ENCODE measurements at regions not wholly inside any gene's neighbourhood (a gene's known extent, or its start where the extent isn't known, plus 50 kb on each side); places are given as distances from the start of the nearest gene placed in this dataset.

GRCh38 chr14:98961191-98961590 lies 310.8 kb downstream of the BCL11B start:
- no peak for DNase-seq

DNA sequence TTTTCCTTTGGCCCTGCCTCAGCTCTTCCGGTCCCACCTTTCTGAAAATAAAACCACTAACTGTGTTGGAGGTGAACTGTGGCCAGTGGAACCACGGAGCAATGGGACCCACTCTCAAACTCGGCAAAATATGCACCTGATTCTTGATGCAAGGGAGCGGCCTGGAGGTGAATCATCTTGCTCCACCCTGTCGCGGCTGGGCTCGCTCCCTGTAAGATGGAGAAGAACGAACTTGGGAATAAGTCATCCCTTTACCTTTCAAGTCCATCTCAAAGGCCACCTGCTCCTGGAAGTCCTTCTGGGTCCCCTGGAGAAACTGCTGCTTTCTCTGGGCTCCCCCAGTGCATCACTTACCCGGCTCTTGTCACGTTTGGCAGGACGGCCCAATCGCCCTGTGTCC lies 309.9 kb downstream of the BCL11B start:
- no peak for DNase-seq

- no peak for DNase-seq
Observed at GRCh38 chr14:98963610-98964009, 308.4 kb downstream of the BCL11B start.

- no peak for DNase-seq
Observed at GRCh38 chr14:98964171-98964570, 307.8 kb downstream of the BCL11B start.

GRCh38 chr14:98965076-98965475 lies 306.9 kb downstream of the BCL11B start:
- no peak for DNase-seq

DNA sequence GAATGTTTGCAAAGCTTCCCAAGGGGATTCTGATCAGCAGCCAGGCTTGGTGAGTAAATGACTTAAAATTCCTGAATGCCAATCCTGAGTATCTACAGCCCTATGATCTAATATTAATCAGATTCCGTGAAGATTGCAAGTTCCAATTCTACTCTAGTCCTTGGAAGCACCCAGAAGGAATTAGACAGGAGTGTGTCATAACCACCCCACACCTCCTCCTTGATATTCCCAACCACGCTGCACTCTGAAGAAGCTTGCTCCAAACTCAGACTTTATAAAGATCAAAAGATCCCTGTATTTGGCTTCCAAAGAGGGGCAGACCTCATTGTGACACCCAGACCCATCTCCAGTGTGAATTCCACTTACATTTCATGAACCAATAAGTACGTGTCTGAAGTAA lies 306.0 kb downstream of the BCL11B start:
- no peak for DNase-seq

GRCh38 chr14:98966475-98967162 lies 305.4 kb downstream of the BCL11B start:
- no peak for DNase-seq

GRCh38 chr14:98974113-98974512 lies 297.9 kb downstream of the BCL11B start:
- no peak for DNase-seq

GRCh38 chr14:98976271-98976670 lies 295.7 kb downstream of the BCL11B start:
- no peak for DNase-seq

DNA sequence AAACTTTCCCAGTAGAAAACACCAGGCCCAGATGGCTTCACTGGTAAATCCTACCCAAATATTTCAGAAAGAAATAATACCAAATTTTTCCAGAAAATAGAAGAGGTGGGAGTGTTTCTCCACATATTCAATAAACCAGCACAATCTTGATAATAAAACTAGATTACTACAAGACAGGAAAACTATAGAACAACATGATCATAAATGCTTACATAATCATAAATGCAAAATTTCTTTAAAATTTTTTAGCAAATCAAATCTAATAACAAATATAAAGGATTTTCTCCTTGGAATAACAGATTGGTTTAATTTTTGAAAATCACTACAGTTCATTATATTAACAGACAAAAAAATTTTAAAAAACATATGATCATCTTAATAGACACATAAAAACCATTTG lies 294.5 kb downstream of the BCL11B start:
- DNase-seq = no peak

- DNase-seq = no peak
Observed at GRCh38 chr14:98982986-98983385, 289.0 kb downstream of the BCL11B start.

GRCh38 chr14:98984027-98984718 lies 287.8 kb downstream of the BCL11B start:
- DNase-seq = no peak

- DNase-seq = no peak
Observed at GRCh38 chr14:98984719-98985041, 287.3 kb downstream of the BCL11B start.

GRCh38 chr14:98993818-98994217 lies 278.2 kb downstream of the BCL11B start:
- DNase-seq = no peak

DNA sequence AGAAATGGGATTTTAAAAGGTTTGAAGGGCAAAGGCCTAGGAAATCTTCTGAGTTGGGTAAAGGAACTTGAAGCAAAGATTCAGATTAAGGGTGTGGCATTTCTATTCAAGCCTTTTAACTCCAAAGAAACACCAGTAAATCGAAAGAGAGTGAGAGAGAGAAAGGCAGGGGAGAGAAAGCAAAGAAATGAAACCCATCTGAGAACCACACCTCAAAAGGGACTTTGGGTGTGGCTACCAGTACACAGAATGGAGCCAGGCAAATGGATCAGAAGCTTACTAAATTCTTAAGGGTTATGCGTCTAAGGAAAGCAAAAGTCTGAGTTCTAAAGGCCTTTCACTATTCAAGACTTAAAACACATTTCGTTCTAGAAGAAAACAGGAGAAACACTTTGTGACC lies 277.4 kb downstream of the BCL11B start:
- DNase-seq = no peak

DNA sequence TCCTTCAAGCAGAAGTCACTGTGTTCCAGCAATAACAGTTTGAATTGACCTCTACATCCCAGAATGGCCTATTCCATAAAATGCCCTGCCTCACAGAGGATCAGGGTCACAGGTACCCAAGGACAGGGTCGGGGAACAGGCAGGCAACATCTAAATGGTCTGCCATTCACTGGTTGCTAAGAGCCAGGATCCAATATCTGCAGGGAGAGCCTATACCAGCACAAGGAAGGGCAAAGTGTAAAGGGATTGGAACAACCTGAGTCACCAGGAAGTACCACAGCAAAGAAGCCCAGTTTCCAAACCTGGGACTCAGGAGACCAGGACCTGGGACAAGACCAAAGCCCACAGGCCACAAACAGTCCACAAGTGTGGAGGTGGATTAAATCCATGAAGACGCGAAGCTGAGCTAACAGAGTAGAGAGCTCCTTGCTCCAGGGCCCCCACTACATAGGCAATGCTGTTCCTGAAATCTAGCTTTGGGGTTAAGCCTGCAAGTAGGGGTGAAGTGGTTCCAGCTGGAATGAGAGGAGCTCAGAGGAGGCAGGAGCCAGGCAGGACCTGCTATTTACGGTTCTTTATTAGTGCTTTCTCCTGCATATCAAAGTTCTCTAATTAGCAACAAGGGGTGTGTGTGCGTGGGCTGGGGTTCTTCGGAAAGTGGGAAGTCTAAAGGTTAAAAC lies 274.3 kb downstream of the BCL11B start:
- DNase-seq = no peak

DNA sequence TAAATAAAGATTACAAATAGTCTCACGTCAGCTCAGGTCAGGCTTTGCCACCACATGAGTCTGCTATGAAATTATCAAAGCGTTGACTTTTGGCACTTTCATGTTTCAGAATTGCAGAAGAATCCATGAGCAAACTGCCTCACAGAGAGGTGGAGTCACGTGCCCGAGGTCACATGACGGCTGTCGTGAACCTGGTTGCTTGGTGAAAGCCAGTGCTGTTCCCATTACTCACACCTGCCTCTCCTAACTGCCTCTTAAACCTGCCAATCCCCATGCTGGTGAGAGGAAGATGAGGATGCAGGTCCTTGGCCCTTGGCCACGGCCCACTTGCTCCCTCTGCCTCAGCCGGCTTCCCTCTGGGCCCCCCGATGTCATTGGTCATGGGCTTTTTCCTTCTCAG lies 272.7 kb downstream of the BCL11B start:
- DNase-seq = no peak

GRCh38 chr14:98999901-99000300 lies 272.1 kb downstream of the BCL11B start:
- no peak for DNase-seq

GRCh38 chr14:99001241-99001640 lies 270.8 kb downstream of the BCL11B start:
- no peak for DNase-seq

DNA sequence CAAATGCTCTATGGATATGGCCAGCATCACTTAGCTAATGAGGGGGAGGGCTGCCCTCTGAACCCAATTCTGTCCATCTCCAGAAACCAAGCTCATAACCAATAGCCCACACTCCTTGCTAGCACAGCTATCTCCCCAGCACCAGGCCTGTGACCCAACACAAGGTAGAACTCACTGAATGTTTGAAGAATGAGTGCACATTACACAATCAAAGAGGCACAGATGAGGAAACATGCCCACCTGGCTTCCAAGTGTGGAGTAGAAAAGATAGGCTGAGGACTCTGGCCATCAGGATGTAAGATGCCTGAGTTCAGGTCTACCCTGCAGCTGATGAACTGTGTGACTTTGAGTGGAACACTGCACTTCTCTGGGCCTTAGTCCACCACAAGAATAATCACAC lies 268.4 kb downstream of the BCL11B start:
- no peak for DNase-seq

DNA sequence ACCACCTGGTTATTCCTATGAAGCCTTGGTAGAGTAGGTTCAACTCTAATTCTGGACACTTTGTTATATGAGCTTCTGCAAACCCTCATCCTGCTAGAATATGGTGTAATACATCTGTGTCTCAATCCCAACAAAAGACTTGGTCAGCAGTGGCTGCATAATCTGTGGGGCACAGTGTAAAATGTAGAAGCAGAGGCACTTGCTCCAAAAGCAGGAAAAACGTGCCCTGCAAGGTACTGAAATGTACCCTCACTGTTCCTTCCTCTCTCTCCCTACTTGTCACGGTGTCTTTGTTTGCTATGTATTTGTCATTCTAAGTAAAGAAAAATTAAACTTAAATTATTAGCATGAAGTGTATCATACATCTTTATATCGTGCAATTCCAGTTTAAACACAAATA lies 267.9 kb downstream of the BCL11B start:
- DNase-seq = no peak

- DNase-seq = no peak
Observed at GRCh38 chr14:99006276-99006675, 265.7 kb downstream of the BCL11B start.

- DNase-seq = no peak
Observed at GRCh38 chr14:99007795-99008194, 264.2 kb downstream of the BCL11B start.

- DNase-seq = no peak
Observed at GRCh38 chr14:99009871-99010270, 262.1 kb downstream of the BCL11B start.

Measured in Kasumi-1 (cell line).